Esophagus muscularis mucosa (tissue), 4 donors: ENCODE measurements at regions not wholly inside any gene's neighbourhood (a gene's known extent, or its start where the extent isn't known, plus 50 kb on each side); places are given as distances from the start of the nearest gene placed in this dataset.

ENCODE experiments used
- EP300 ChIP-seq: sonication (generic); formaldehyde crosslinking; IDR thresholded peaks from one replicate; pipeline ENCODE4 v1.6.1; 2017; ENCODE audit warnings: antibody characterized with exemption
- POLR2A ChIP-seq: fragments of 450-650 bp; IDR thresholded peaks from one replicate; pipeline ENCODE4 v1.6.1; 2017; ENCODE audit warnings: antibody characterized with exemption, moderate library complexity, mild to moderate bottlenecking, low read depth
- POLR2AphosphoS5 ChIP-seq, 2 donors: sonication (generic); formaldehyde crosslinking; IDR thresholded peaks; one replicate each; pipeline ENCODE4 v1.6.1; 2017; ENCODE audit warnings: antibody characterized with exemption in 2 of 2
- TF ChIP-seq, protein P1 (sequence below), 3 experiments: fragments of 200-600 bp in 2 of 3; fragments of 450-650 bp in 1 of 3; sonication (generic) in 2 of 3; IDR thresholded peaks; one replicate each; pipeline ENCODE4 v1.5.1; 2017 to 2019; ENCODE audit warnings: antibody characterized with exemption in 3 of 3, mild to moderate bottlenecking in 2 of 3, moderate library complexity in 1 of 3

DNA sequence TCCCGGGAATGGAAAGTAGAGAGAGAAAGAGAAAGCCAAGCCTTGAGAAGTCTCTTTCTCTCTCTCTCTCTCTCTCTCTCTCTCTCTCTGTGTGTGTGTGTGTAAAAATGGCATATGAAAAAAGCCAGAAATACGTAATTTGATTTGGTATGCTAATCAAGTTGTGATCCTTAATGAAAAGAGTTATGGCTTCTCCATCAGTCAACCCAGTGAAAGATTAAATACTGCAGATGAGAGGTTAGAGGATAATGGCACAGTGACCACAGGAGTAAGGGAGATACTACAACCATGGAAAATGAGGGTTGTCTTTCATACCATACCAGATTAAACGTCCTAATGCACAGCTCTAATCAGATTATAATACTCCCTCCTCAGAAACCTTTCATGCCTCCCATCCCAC lies 193.5 kb upstream of the SOX2 start:
- TF ChIP-seq, protein P1, sequence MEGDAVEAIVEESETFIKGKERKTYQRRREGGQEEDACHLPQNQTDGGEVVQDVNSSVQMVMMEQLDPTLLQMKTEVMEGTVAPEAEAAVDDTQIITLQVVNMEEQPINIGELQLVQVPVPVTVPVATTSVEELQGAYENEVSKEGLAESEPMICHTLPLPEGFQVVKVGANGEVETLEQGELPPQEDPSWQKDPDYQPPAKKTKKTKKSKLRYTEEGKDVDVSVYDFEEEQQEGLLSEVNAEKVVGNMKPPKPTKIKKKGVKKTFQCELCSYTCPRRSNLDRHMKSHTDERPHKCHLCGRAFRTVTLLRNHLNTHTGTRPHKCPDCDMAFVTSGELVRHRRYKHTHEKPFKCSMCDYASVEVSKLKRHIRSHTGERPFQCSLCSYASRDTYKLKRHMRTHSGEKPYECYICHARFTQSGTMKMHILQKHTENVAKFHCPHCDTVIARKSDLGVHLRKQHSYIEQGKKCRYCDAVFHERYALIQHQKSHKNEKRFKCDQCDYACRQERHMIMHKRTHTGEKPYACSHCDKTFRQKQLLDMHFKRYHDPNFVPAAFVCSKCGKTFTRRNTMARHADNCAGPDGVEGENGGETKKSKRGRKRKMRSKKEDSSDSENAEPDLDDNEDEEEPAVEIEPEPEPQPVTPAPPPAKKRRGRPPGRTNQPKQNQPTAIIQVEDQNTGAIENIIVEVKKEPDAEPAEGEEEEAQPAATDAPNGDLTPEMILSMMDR (IDR thresholded peaks at IDR 0.05) = no peak
- no peak for TF ChIP-seq POLR2A
- no peak for TF ChIP-seq EP300
- no peak for TF ChIP-seq POLR2AphosphoS5 (IDR thresholded peaks at IDR 0.05)
